NCI-H1417 (cell line): ENCODE measurements at regions not wholly inside any gene's neighbourhood (a gene's known extent, or its start where the extent isn't known, plus 50 kb on each side); places are given as distances from the start of the nearest gene placed in this dataset.

Source experiments
- DNase-seq, 3 experiments: peaks; one replicate each; lab custom pipeline; 2025; lab: John Stamatoyannopoulos, UW

- no peak for DNase-seq
Observed at GRCh38 chr14:62378057-62378456, 615.8 kb downstream of the SNAPC1 start.

- DNase-seq = peak in 1 of 3 experiments; percentile 43
Observed at GRCh38 chr14:62381311-62382070, 619.3 kb downstream of the SNAPC1 start.

- DNase-seq = no peak
Observed at GRCh38 chr14:62409169-62409568, 636.1 kb downstream of the KCNH5 start.

- DNase-seq = peak in 1 of 3 experiments; percentile 4
Observed at GRCh38 chr14:62409626-62410300, 635.5 kb downstream of the KCNH5 start.

GRCh38 chr14:62420847-62421246 lies 624.4 kb downstream of the KCNH5 start:
- DNase-seq = no peak

GRCh38 chr14:62428429-62429203 lies 616.6 kb downstream of the KCNH5 start:
- no peak for DNase-seq

- no peak for DNase-seq
Observed at GRCh38 chr14:62429683-62430082, 615.6 kb downstream of the KCNH5 start.

GRCh38 chr14:62431496-62431895 lies 613.8 kb downstream of the KCNH5 start:
- no peak for DNase-seq

GRCh38 chr14:62432955-62433354 lies 612.3 kb downstream of the KCNH5 start:
- no peak for DNase-seq

- peak in 2 of 3 experiments; percentile 13 to 43 for DNase-seq
Observed at GRCh38 chr14:62436261-62436660, 609.0 kb downstream of the KCNH5 start.

GRCh38 chr14:62439210-62439609 lies 606.0 kb downstream of the KCNH5 start:
- no peak for DNase-seq

GRCh38 chr14:62443796-62444195 lies 601.5 kb downstream of the KCNH5 start:
- DNase-seq = no peak

GRCh38 chr14:62445570-62445969 lies 599.7 kb downstream of the KCNH5 start:
- DNase-seq = no peak

- DNase-seq = no peak
Observed at GRCh38 chr14:62451221-62451620, 594.0 kb downstream of the KCNH5 start.

GRCh38 chr14:62453226-62453625 lies 592.0 kb downstream of the KCNH5 start:
- DNase-seq = no peak

GRCh38 chr14:62455446-62455845 lies 589.8 kb downstream of the KCNH5 start:
- DNase-seq = no peak

GRCh38 chr14:62462988-62463387 lies 582.3 kb downstream of the KCNH5 start:
- DNase-seq = no peak

- no peak for DNase-seq
Observed at GRCh38 chr14:62468946-62469345, 576.3 kb downstream of the KCNH5 start.

GRCh38 chr14:62470935-62471334 lies 574.3 kb downstream of the KCNH5 start:
- peak in 1 of 3 experiments; percentile 18 for DNase-seq

- DNase-seq = no peak
Observed at GRCh38 chr14:62491146-62491545, 554.1 kb downstream of the KCNH5 start.

- DNase-seq = no peak
Observed at GRCh38 chr14:62497708-62498107, 547.5 kb downstream of the KCNH5 start.

GRCh38 chr14:62501021-62501750 lies 544.1 kb downstream of the KCNH5 start:
- DNase-seq = no peak
